AG04449 (cell line): ENCODE measurements at regions not wholly inside any gene's neighbourhood (a gene's known extent, or its start where the extent isn't known, plus 50 kb on each side); places are given as distances from the start of the nearest gene placed in this dataset.

Experiments
- CTCF ChIA-PET: fragments of 350-600 bp; formaldehyde crosslinking; extraction: SDS; loops from one replicate; lab custom pipeline; 2021; ENCODE audit warnings: antibody characterized with exemption; lab: Yijun Ruan, JAX
- POLR2A ChIA-PET: fragments of 400-600, 350-600 bp; formaldehyde crosslinking; extraction: SDS; loops from one replicate; lab custom pipeline; 2020; ENCODE audit warnings: antibody characterized with exemption, inconsistent platforms; lab: Yijun Ruan, JAX
- DNase-seq: peaks from one replicate; pipeline ENCODE4 v3.0.0-alpha.2; 2010; ENCODE audit warnings: low read depth, low spot score
- H3K4me3 ChIP-seq: 2 replicates; pipeline ENCODE4 v1.5.1; 2011; ENCODE audit warnings: low read depth, mild to moderate bottlenecking, control low read depth, low read length
- CTCF ChIP-seq: IDR thresholded peaks from one replicate; pipeline ENCODE4 v1.5.1; 2011; ENCODE audit warnings: mild to moderate bottlenecking, moderate library complexity, low read length, control low read depth, inconsistent platforms; ENCODE audit not compliant: insufficient read depth; ENCODE audit errors: missing control alignments

- DNase-seq: no peak
- no peak overlapping the region for H3K4me3 ChIP-seq
- ChIA-PET CTCF (no interaction called here), POLR2A (no interaction called here)
- TF ChIP-seq CTCF: no peak
These were observed 536.9 kb downstream of the TBC1D22A start for GRCh38 chr22:47299211-47299862.

GRCh38 chr22:47298017-47298785 lies 535.8 kb downstream of the TBC1D22A start:
- no peak for TF ChIP-seq CTCF
- ChIA-PET CTCF (no interaction called here), POLR2A (no interaction called here)
- H3K4me3 ChIP-seq: no peak overlapping the region
- no peak for DNase-seq

GRCh38 chr22:47297261-47298016 lies 535.0 kb downstream of the TBC1D22A start:
- CTCF ChIA-PET: no interaction called here
- POLR2A ChIA-PET: no interaction called here
- no peak overlapping the region for H3K4me3 ChIP-seq
- no peak for DNase-seq
- no peak for TF ChIP-seq CTCF

GRCh38 chr22:47296405-47297260 lies 534.2 kb downstream of the TBC1D22A start:
- ChIA-PET CTCF (no interaction called here), POLR2A (no interaction called here)
- no peak overlapping the region for H3K4me3 ChIP-seq
- no peak for DNase-seq
- TF ChIP-seq CTCF: no peak

- no peak for TF ChIP-seq CTCF
- POLR2A ChIA-PET: no interaction called here
These were observed 533.5 kb downstream of the TBC1D22A start for GRCh38 chr22:47295982-47296381.

More at GRCh38 chr22:47295982-47296381, 533.5 kb downstream of the TBC1D22A start:
- H3K4me3 ChIP-seq: no peak overlapping the region
- CTCF ChIA-PET: no interaction called here
- no peak for DNase-seq
